Glutamatergic neuron (in vitro differentiated cells): ENCODE measurements at regions not wholly inside any gene's neighbourhood (a gene's known extent, or its start where the extent isn't known, plus 50 kb on each side); places are given as distances from the start of the nearest gene placed in this dataset.

Experiments
- DNase-seq: peaks from one replicate; pipeline ENCODE4 v3.0.0; 2022
- H3K27ac Mint-ChIP-seq: one replicate; pipeline ENCODE4 v1.8.0; 2020; ENCODE audit warnings: mild to moderate bottlenecking, mixed read lengths, inconsistent platforms; ENCODE audit not compliant: unreplicated experiment
- H3K27me3 Mint-ChIP-seq: one replicate; pipeline ENCODE4 v1.8.0; 2020; ENCODE audit warnings: mild to moderate bottlenecking, moderate library complexity, mixed read lengths, inconsistent platforms; ENCODE audit not compliant: unreplicated experiment
- H3K36me3 Mint-ChIP-seq: one replicate; pipeline ENCODE4 v1.8.0; 2020; ENCODE audit warnings: mild to moderate bottlenecking, mixed read lengths, inconsistent platforms; ENCODE audit not compliant: unreplicated experiment
- H3K4me1 Mint-ChIP-seq: one replicate; pipeline ENCODE4 v1.8.0; 2020; ENCODE audit warnings: mild to moderate bottlenecking, low read depth, mixed read lengths, inconsistent platforms; ENCODE audit not compliant: unreplicated experiment
- H3K4me3 Mint-ChIP-seq: one replicate; pipeline ENCODE4 v1.8.0; 2020; ENCODE audit warnings: mild to moderate bottlenecking, mixed read lengths, inconsistent platforms; ENCODE audit not compliant: unreplicated experiment
- H3K9me3 Mint-ChIP-seq: one replicate; pipeline ENCODE4 v1.8.0; 2020; ENCODE audit warnings: mild to moderate bottlenecking, moderate library complexity, mixed read lengths, inconsistent platforms; ENCODE audit not compliant: unreplicated experiment
- CTCF ChIP-seq: fragments of 200-600 bp; sonication (generic); IDR thresholded peaks from one replicate; pipeline ENCODE4 v1.5.0; 2021; ENCODE audit not compliant: partially characterized antibody, unreplicated experiment

GRCh38 chr5:97388794-97389193 lies 205.7 kb upstream of the RIOK2 start:
- no peaks in the 10 kb centered on the region for H3K27me3 Mint-ChIP-seq
- H3K27ac Mint-ChIP-seq, result no peak overlapping the region
- H3K4me1 Mint-ChIP-seq, result no peaks in the 10 kb centered on the region
- no peak overlapping the region for H3K4me3 Mint-ChIP-seq
- no peaks in the 10 kb centered on the region for H3K36me3 Mint-ChIP-seq
- DNase-seq, result no peak
- no peaks in the 10 kb centered on the region for H3K9me3 Mint-ChIP-seq
- no peak for TF ChIP-seq CTCF

GRCh38 chr5:97400537-97400936 lies 217.5 kb upstream of the RIOK2 start:
- H3K4me3 Mint-ChIP-seq, result no peak overlapping the region
- H3K9me3 Mint-ChIP-seq, result no peaks in the 10 kb centered on the region
- no peak for TF ChIP-seq CTCF
- DNase-seq, result no peak
- no peaks in the 10 kb centered on the region for H3K27me3 Mint-ChIP-seq
- no peak overlapping the region for H3K27ac Mint-ChIP-seq
- no peaks in the 10 kb centered on the region for H3K4me1 Mint-ChIP-seq
- H3K36me3 Mint-ChIP-seq, result peaks cover 5% of the 10 kb centered on the region

- H3K4me1 Mint-ChIP-seq, result no peaks in the 10 kb centered on the region
- no peaks in the 10 kb centered on the region for H3K9me3 Mint-ChIP-seq
- H3K27ac Mint-ChIP-seq, result no peak overlapping the region
- H3K27me3 Mint-ChIP-seq, result no peaks in the 10 kb centered on the region
- H3K36me3 Mint-ChIP-seq, result no peaks in the 10 kb centered on the region
- no peak for DNase-seq
- H3K4me3 Mint-ChIP-seq, result no peak overlapping the region
- TF ChIP-seq CTCF, result no peak
Measured at GRCh38 chr5:97405941-97406340, 222.9 kb upstream of the RIOK2 start.

GRCh38 chr5:97406946-97407676 lies 224.1 kb upstream of the RIOK2 start:
- Mint-ChIP-seq H3K27me3 (no peaks in the 10 kb centered on the region), H3K4me3 (no peak overlapping the region), H3K9me3 (no peaks in the 10 kb centered on the region), H3K36me3 (no peaks in the 10 kb centered on the region), H3K4me1 (no peaks in the 10 kb centered on the region), H3K27ac (no peak overlapping the region)
- no peak for DNase-seq
- no peak for TF ChIP-seq CTCF

GRCh38 chr5:97408331-97408730 lies 225.3 kb upstream of the RIOK2 start:
- H3K4me3 Mint-ChIP-seq, result no peak overlapping the region
- no peak for TF ChIP-seq CTCF
- DNase-seq, result no peak
- no peaks in the 10 kb centered on the region for H3K27me3 Mint-ChIP-seq
- H3K27ac Mint-ChIP-seq, result no peak overlapping the region
- no peaks in the 10 kb centered on the region for H3K4me1 Mint-ChIP-seq
- H3K36me3 Mint-ChIP-seq, result no peaks in the 10 kb centered on the region
- no peaks in the 10 kb centered on the region for H3K9me3 Mint-ChIP-seq
